Urothelium cell line (cell line): ENCODE measurements at regions not wholly inside any gene's neighbourhood (a gene's known extent, or its start where the extent isn't known, plus 50 kb on each side); places are given as distances from the start of the nearest gene placed in this dataset.
"Not testable (repeated sequence)": the region's sequence is repeated elsewhere in the genome, so short reads cannot be mapped to it uniquely, and the experiment has no call there.

Source experiments
- DNase-seq: peaks from one replicate; pipeline ENCODE4 v3.0.0; 2011; ENCODE audit warnings: low spot score, mixed read lengths
- FAIRE-seq: peaks from 2 replicates; lab custom pipeline; 2011; peaks lifted over from hg19 to GRCh38; lab: Jason Lieb, UNC

GRCh38 chr16:22651111-22651817 lies 140.6 kb downstream of the NPIPB5 start:
- DNase-seq, FAIRE-seq: not testable (repeated sequence)

- DNase-seq (no peak), FAIRE-seq (no peak)
These were observed 141.8 kb downstream of the NPIPB5 start for GRCh38 chr16:22652463-22652845.

DNA sequence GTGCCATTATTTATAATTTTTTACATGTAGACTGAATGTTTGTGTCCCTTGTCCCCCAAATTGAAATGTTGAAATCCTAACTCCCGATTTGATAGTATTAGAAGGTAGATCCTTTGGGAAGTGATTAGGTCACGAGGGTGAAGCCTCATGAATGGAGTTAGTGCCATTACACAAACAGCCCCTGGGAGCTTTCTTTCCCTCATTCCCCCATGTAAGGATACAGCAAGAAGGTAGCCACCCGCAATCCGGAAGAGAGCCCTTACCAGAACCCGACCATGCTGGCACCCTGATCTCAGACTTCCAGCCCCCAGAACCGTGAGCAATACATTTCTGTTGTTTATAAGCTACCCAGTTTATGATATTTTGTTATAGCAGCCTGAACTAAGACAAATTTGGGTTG lies 143.2 kb downstream of the NPIPB5 start:
- no peak for DNase-seq
- FAIRE-seq = no peak

DNA sequence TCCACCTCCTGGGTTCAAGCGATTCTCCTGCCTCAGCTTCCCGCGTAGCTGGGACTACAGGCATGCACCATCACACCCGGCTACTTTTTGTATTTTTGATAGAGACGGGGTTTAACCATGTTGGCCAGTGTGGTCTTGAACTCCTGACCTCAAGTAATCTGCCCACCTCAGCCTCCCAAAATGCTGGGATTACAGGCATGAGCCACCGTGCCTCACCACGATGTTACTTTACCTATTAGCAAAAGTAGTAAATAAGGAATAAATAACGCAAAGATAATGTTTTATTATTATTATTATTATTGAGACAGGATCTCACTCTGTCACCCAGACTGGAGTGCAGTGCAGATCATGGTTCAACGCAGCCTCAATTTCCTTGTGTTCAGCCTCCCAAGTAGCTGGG lies 145.9 kb downstream of the NPIPB5 start:
- not testable (repeated sequence) for FAIRE-seq, DNase-seq

DNA sequence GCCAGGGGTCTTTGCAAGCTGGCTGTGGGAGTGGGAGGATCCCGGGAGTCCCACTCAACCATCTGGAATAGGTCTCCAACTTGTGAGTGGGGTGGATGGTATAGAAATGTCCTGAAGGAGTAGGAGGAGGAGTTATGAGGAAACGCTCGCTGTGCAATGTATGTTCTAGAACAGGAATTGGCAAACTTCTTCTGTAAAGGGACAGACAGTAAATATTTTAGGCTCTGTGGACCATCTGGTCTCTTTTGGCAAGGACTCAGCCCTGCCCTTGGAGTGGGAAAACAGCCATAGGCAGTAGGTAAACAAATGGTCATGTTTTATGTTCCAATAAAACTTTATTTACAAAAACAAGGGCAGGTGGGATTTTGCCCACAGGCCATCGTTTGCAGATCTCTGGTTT lies 149.2 kb downstream of the NPIPB5 start:
- FAIRE-seq (no peak), DNase-seq (no peak)

GRCh38 chr16:22660441-22661160 lies 149.9 kb downstream of the NPIPB5 start:
- FAIRE-seq (no peak), DNase-seq (no peak)

GRCh38 chr16:22661161-22661647 lies 150.5 kb downstream of the NPIPB5 start:
- no peak for DNase-seq

DNA sequence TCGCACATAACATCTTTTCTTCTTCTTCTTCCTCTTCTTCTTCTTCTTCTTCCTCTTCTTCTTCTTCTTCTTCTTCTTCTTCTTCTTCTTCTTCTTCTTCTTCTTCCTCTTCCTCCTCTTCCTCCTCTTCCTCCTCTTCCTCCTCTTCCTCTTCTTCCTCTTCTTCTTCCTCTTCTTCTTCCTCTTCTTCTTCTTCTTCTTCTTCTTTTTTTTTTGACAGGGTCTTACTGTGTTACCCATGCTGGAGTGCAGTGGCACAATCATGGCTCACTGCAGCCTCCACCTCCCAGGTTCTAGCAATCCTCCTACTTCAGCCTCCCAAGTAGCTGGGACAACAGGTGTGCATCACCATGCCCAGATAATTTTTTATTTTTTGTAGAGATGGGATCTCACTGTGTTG lies 151.0 kb upstream of the HS3ST2 start:
- not testable (repeated sequence) for DNase-seq, FAIRE-seq

More at GRCh38 chr16:22661161-22661647, 150.5 kb downstream of the NPIPB5 start:
- FAIRE-seq = no peak

DNA sequence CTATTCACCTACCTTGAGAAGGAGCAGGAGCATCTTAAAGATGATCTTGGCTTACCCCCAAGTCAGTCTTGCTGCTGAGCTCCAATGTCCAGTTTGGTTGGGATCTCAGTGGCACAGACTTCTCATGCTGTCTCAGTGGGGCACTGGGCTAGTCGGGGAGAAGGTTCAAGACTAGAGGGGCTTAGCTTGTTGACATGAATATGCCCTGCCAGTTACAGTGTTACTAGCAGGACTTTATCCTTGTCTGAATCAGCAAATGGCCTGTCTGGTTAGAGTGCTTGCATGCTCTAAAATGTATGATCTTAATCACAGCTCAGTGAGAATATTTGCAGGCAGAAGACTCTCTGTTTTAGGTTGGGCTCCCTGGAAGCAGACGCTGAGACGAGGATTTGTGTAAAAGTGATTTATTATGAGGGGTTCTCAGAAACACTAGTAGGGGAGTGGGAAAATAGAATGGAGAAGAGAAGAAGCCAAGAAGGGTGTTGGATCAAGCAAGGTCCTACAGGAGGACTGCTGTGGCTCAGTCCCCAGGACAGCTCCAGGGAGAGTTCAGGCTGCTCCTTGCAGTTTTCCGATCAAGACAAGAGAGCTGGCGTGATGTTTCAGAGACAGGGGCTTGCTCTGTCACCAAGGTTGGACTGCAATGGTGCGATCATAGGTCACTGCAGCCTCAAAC lies 150.4 kb upstream of the HS3ST2 start:
- DNase-seq (no peak), FAIRE-seq (no peak)

GRCh38 chr16:22664132-22664531 lies 149.8 kb upstream of the HS3ST2 start:
- no peak for DNase-seq
- FAIRE-seq = no peak

GRCh38 chr16:22664561-22664997 lies 149.4 kb upstream of the HS3ST2 start:
- FAIRE-seq (no peak), DNase-seq (no peak)

GRCh38 chr16:22665048-22665797 lies 148.7 kb upstream of the HS3ST2 start:
- DNase-seq (no peak), FAIRE-seq (no peak)

DNA sequence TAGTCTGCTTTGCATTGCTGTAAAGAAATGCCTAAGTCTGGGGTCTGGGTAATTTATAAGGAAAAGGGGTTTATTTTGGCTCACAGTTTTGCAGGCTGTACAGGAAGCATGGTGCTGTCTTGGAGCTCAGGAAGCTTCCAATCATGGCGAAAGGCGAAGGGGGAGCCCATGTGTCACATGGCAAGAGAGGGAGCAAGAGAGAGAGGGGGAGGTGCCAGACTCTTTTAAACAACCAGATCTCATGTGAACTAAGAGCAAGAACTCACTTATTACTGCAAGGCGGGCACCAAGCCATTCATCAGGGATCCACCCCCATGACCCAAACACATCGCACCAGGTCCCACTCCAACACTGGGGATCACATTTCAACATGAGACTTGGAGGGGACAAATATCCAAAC lies 148.2 kb upstream of the HS3ST2 start:
- FAIRE-seq (no peak), DNase-seq (no peak)

- DNase-seq (no peak), FAIRE-seq (no peak)
These were observed 145.6 kb upstream of the HS3ST2 start for GRCh38 chr16:22668318-22668717.

- FAIRE-seq (no peak), DNase-seq (no peak)
These were observed 143.9 kb upstream of the HS3ST2 start for GRCh38 chr16:22670044-22670536.

DNA sequence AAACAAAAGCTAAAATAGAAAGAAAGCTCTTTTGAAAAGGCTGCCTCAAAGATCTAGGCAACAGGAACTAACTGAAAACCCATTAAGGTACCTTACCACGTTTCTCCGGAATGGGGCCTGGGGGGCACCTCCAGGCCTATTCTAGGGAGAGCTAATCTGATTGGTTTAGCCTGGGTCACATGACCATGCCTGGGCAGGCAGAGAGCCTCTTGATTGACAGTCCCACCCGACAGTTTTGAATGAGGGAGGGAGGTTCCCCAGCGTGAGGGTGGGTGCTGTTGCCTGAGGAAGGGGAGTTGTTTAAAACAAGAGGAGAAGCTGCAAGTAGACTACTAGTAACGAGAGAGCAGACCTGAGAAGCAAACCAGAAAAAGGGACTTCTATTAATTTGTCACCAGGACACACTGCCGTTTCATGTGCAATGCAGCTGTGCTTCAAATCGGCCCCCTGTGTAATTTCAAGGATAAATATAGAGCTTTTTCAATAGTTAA lies 143.4 kb upstream of the HS3ST2 start:
- no peak for FAIRE-seq

GRCh38 chr16:22671301-22672076 lies 142.5 kb upstream of the HS3ST2 start:
- FAIRE-seq = no peak
- no peak for DNase-seq

More for the DNA sequence above, 143.4 kb upstream of the HS3ST2 start:
- peak; percentile 66 for DNase-seq

DNA sequence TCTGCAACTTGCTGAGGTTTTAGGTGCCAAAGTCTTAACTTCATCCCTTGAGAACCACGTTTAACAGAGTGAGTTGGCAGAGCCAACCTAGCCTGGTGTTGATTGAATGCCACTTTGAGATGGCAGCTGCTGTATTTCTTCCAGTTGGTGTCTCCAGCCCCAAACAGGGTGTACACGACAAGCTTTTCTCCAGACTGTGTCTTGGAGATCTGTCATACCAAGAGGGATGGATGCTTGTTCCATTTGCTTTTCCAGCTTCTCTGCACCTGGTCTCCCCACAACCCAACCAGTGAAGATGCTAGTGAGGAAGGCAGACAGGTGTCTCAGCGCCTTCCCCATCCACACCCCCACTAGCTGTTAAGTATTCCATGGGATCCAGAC lies 141.1 kb upstream of the HS3ST2 start:
- FAIRE-seq = no peak
- DNase-seq = no peak

DNA sequence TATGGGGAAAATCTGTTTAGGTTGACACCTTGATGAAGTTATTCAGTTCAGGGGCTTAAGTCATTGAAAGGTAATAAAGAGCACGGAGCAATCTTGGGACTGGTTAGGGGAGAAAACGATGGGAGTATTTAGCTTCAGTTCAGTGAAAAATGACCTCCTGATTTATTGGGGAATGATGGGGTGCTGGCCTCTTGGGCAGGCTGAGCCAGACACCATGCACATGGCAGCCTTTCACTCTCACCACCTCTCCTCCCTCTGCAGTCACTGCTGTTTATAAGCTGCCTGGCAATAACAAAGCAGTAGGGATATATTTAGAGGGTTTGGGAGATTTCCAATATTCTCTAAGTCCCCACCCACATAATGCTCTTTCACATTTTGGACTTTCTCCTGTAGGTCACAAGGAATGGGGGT lies 140.5 kb upstream of the HS3ST2 start:
- FAIRE-seq (no peak), DNase-seq (no peak)

GRCh38 chr16:22674832-22675191 lies 139.2 kb upstream of the HS3ST2 start:
- FAIRE-seq (no peak), DNase-seq (no peak)
